ENCODE measurements at regions not wholly inside any gene's neighbourhood (a gene's known extent, or its start where the extent isn't known, plus 50 kb on each side); places are given as distances from the start of the nearest gene placed in this dataset.

DNA sequence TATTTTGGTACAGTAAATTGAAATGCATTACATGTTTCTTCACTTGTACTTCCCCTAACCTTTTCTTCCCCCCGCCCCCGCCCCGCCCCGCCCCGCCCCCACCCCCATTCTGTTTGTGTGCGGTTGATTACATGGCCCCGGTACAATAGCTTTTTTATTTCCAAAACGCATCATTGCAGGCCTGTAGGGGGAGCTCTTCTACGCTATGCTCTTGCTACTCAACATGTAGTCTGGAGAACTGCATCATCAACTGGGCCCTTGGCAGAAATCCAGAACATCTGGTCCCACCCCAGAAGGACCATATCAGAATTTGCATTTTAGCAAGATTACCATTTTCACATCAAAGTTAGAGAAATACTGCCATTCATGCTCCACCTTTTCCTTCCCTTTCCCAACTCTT lies 333.3 kb upstream of the DDX53 start:
- TF ChIP-seq, protein P1, sequence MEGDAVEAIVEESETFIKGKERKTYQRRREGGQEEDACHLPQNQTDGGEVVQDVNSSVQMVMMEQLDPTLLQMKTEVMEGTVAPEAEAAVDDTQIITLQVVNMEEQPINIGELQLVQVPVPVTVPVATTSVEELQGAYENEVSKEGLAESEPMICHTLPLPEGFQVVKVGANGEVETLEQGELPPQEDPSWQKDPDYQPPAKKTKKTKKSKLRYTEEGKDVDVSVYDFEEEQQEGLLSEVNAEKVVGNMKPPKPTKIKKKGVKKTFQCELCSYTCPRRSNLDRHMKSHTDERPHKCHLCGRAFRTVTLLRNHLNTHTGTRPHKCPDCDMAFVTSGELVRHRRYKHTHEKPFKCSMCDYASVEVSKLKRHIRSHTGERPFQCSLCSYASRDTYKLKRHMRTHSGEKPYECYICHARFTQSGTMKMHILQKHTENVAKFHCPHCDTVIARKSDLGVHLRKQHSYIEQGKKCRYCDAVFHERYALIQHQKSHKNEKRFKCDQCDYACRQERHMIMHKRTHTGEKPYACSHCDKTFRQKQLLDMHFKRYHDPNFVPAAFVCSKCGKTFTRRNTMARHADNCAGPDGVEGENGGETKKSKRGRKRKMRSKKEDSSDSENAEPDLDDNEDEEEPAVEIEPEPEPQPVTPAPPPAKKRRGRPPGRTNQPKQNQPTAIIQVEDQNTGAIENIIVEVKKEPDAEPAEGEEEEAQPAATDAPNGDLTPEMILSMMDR (conservative IDR thresholded peaks at IDR 0.05), result no peak; the same call in 1 of the 2 replicates
- TF ChIP-seq EZH2 (IDR thresholded peaks at IDR 0.05; ENCODE audit: low read depth), result no peak
